ENCODE measurements at regions not wholly inside any gene's neighbourhood (a gene's known extent, or its start where the extent isn't known, plus 50 kb on each side); places are given as distances from the start of the nearest gene placed in this dataset.

DNA sequence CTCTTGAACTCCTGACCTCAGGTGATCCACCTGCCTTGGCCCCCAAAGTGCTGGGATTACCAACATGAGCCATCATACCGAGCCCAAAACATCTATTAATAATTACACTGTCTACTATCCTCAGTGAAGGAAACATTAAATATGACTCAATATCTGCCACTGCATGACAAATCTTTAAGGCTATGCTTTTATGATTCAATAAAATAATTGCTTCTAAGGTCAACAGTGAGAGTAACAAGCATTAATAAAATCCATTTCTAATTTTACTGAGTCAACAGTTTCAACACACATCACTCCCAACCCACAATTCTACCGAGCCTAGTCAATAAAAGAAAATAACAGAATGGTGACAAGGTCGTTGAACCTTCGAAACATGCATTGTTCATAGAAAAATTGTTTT lies 125.5 kb upstream of the CHRM3 start:
- WGBS (ENCODE audit: missing lambda C conversion rate): 14% methylated on average over 4 of the region's 4 CpGs
- no peaks in the 10 kb centered on the region for H3K9me3 ChIP-seq
- no peaks in the 10 kb centered on the region for H3K4me1 ChIP-seq
- ATAC-seq (no peak), FAIRE-seq (no peak), DNase-seq (ENCODE audit: low read depth in 1 of 2, low spot score in 1 of 2) (no peak)
- H3K27ac ChIP-seq: no peak overlapping the region
- TF ChIP-seq POLR2AphosphoS2 (conservative IDR thresholded peaks at IDR 0.05; ENCODE audit: low read length) (no peak), MAFK (IDR thresholded peaks at IDR 0.05; ENCODE audit: partially characterized antibody) (peak; percentile 51)
- POLR2A ChIA-PET: no interaction called here
- H3K4me2 ChIP-seq: no peak overlapping the region
- CTCF ChIA-PET: no interaction called here
- H3K4me3 ChIP-seq: no peak overlapping the region

DNA sequence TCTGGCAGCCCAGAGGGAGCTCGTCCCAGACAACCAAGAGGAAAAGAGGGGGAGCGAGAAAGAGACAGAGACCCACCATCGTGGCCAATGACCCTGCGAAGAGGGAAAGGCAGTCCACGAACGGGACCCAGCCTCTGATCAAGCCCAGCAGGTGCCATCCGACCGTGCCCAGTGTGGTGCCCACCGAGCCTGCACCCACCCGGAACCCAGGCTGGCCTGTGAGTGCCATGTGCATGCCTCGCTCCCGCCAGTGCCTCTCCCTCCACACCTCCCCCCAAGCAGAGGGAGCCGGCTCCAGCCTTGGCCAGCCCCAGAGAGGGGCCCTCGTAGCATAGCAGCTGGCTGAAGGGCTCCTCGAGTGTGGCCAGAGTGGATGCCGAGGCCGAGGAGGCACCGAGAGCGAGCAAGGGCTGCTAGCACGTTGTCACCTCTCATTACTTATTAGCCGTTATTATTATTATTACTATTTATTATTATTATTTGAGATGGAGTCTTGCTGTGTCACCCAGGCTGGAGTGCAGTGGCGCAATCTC lies 130.7 kb upstream of the CHRM3 start:
- FAIRE-seq: no peak
- no peak for DNase-seq (ENCODE audit: low read depth in 1 of 2, low spot score in 1 of 2)

DNA sequence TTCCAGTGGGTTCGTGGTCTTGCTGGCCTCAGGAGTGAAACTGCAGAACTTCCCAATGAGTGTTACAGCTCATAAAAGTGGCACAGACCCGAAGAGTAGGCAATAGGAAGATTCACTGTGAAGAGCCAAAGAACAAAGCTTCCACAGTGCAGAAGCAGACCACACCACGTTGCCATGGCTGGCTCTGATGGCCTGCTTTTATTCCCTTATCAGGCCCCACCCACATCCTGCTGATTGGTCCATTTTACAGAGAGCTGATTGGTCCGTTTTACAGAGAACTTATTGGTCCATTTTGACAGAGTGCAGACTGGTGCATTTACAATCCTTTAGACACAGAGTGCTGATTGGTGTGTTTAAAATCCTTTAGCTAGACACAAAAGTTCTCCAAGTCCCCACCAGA lies 131.4 kb upstream of the CHRM3 start:
- ATAC-seq (no peak), FAIRE-seq (no peak), DNase-seq (ENCODE audit: low read depth in 1 of 2, low spot score in 1 of 2) (no peak)
- H3K4me1 ChIP-seq: 0 out of 3 replicates have a peak, but pooled peaks cover 3% of the 10 kb centered on the region
- no peak overlapping the region for H3K27ac ChIP-seq
- H3K9me3 ChIP-seq: no peaks in the 10 kb centered on the region
- TF ChIP-seq TFCP2L1 (CRISPR knock-in tag; IDR thresholded peaks at IDR 0.05): no peak
- TF ChIP-seq, protein P1, sequence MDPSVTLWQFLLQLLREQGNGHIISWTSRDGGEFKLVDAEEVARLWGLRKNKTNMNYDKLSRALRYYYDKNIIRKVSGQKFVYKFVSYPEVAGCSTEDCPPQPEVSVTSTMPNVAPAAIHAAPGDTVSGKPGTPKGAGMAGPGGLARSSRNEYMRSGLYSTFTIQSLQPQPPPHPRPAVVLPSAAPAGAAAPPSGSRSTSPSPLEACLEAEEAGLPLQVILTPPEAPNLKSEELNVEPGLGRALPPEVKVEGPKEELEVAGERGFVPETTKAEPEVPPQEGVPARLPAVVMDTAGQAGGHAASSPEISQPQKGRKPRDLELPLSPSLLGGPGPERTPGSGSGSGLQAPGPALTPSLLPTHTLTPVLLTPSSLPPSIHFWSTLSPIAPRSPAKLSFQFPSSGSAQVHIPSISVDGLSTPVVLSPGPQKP (IDR thresholded peaks at IDR 0.05; ENCODE audit: low read depth, low read length): no peak
- no peak for TF ChIP-seq ZC3H11A (IDR thresholded peaks at IDR 0.05)
- TF ChIP-seq CBX8 (IDR thresholded peaks at IDR 0.05): no peak
- 21% methylated on average over 4 of the region's 4 CpGs for WGBS (ENCODE audit: missing lambda C conversion rate)
- ChIA-PET CTCF (interaction anchor here (1.1 to 1.3 kb wide), 3 partner anchors 17 to 731 kb away, joined by 3 to 4 read pairs (median 3); no protein-coding TSS in a partner anchor), POLR2A (no interaction called here)
- no peak overlapping the region for H3K4me3 ChIP-seq
- H3K4me2 ChIP-seq: no peak overlapping the region

More for the DNA sequence above, 130.7 kb upstream of the CHRM3 start:
- Histone ChIP-seq H3K9me3 (no peaks in the 10 kb centered on the region), H3K4me1 (0 out of 3 replicates have a peak, but pooled peaks cover 3% of the 10 kb centered on the region), H3K4me3 (no peak overlapping the region), H3K4me2 (no peak overlapping the region), H3K27ac (no peak overlapping the region)
- ChIA-PET CTCF (interaction anchor here (1.1 to 1.3 kb wide), 3 partner anchors 17 to 730 kb away, joined by 3 to 4 read pairs (median 3); no protein-coding TSS in a partner anchor), POLR2A (no interaction called here)
- WGBS (ENCODE audit: missing lambda C conversion rate): 45% methylated on average over 22 of the region's 22 CpGs
- no peak for TF ChIP-seq ZNF302 (CRISPR knock-in tag; IDR thresholded peaks at IDR 0.05)
- no peak for TF ChIP-seq RARB (CRISPR knock-in tag; IDR thresholded peaks at IDR 0.05)
- TF ChIP-seq FOSL2 (IDR thresholded peaks at IDR 0.05): no peak
- no peak for TF ChIP-seq FOSL2 (CRISPR knock-in tag; IDR thresholded peaks at IDR 0.05)
- TF ChIP-seq POLR2A (IDR thresholded peaks at IDR 0.05; ENCODE audit: low read length): no peak
- no peak for TF ChIP-seq PHF8 (IDR thresholded peaks at IDR 0.05; ENCODE audit: borderline replicate concordance, low read depth)
- TF ChIP-seq HOXB5 (CRISPR knock-in tag; IDR thresholded peaks at IDR 0.05): no peak
- TF ChIP-seq TP53 (CRISPR knock-in tag; IDR thresholded peaks at IDR 0.05): no peak
- no peak for TF ChIP-seq CBX2 (IDR thresholded peaks at IDR 0.05; ENCODE audit: borderline replicate concordance, low read depth)
- TF ChIP-seq BHLHE40 (IDR thresholded peaks at IDR 0.05; ENCODE audit: low read depth, low read length): no peak
- no peak for TF ChIP-seq KDM5A (IDR thresholded peaks at IDR 0.05)
- TF ChIP-seq HDAC2 (IDR thresholded peaks at IDR 0.05): no peak
- TF ChIP-seq, protein P2, sequence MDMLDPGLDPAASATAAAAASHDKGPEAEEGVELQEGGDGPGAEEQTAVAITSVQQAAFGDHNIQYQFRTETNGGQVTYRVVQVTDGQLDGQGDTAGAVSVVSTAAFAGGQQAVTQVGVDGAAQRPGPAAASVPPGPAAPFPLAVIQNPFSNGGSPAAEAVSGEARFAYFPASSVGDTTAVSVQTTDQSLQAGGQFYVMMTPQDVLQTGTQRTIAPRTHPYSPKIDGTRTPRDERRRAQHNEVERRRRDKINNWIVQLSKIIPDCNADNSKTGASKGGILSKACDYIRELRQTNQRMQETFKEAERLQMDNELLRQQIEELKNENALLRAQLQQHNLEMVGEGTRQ (IDR thresholded peaks at IDR 0.05): no peak
- no peak for TF ChIP-seq RAD21 (conservative IDR thresholded peaks at IDR 0.05 in 1 of 2, IDR thresholded peaks at IDR 0.05 in 1 of 2)
- no peak for TF ChIP-seq FOXS1 (CRISPR knock-in tag; IDR thresholded peaks at IDR 0.05)
- no peak for TF ChIP-seq GATA3 (IDR thresholded peaks at IDR 0.05; ENCODE audit: borderline replicate concordance)
- TF ChIP-seq ZSCAN20 (CRISPR knock-in tag; IDR thresholded peaks at IDR 0.05): no peak
- TF ChIP-seq MYC (IDR thresholded peaks at IDR 0.05; ENCODE audit: borderline replicate concordance, low read length): no peak
- no peak for TF ChIP-seq FOSB (CRISPR knock-in tag; IDR thresholded peaks at IDR 0.05)
- no peak for TF ChIP-seq RFX5 (IDR thresholded peaks at IDR 0.05)
- no peak for ATAC-seq
